Caki2 (cell line): ENCODE measurements at regions not wholly inside any gene's neighbourhood (a gene's known extent, or its start where the extent isn't known, plus 50 kb on each side); places are given as distances from the start of the nearest gene placed in this dataset.
"Not testable (repeated sequence)": the region's sequence is repeated elsewhere in the genome, so short reads cannot be mapped to it uniquely, and the experiment has no call there.

Source experiments
- DNase-seq: peaks from one replicate; pipeline ENCODE4 v3.0.0-alpha.2; 2015; ENCODE audit warnings: low read depth
- in situ Hi-C: cut with HindIII; loops from 2 replicates; pipeline ENCODE4 v1.10.0; 2016; ENCODE audit warnings: low sequenced_read_pairs, low pct_unique_long_range_greater_than_20kb, mixed read lengths

- no peak for DNase-seq
- in situ Hi-C loops: no loop called here
Observed at GRCh38 chr3:162555761-162556160, 1059.2 kb downstream of the OTOL1 start.

- DNase-seq: no peak
- in situ Hi-C loops: no loop called here
Observed at GRCh38 chr3:162558016-162558415, 1061.4 kb downstream of the OTOL1 start.

- in situ Hi-C loops: no loop called here
- DNase-seq: no peak
Observed at GRCh38 chr3:162568706-162569105, 1072.1 kb downstream of the OTOL1 start.

DNA sequence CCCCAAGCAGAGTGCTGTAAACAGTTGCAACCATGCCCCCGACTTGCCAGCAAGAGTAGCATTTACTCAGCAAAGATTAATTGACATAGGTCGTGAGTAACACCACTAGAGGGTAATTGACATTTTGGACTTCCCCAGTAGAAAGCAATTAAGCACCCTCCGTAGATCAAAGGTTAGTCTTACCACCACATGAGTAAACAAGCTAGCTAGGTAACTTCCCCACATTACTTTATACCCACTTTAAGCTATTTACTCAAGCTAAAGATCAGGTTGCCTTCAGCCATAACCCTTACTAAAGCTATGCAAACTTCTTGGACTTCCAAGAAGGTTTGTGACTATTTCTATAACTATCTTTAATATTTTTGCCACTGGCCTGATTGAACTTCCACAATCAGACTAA is 1072.7 kb downstream of the OTOL1 start:
- no peak for DNase-seq
- in situ Hi-C loops: no loop called here

GRCh38 chr3:162584986-162585385 is 1088.4 kb downstream of the OTOL1 start:
- DNase-seq: no peak
- in situ Hi-C loops: no loop called here

- in situ Hi-C loops: no loop called here
- peak; percentile 15 for DNase-seq
Observed at GRCh38 chr3:162586591-162586990, 1090.0 kb downstream of the OTOL1 start.

DNA sequence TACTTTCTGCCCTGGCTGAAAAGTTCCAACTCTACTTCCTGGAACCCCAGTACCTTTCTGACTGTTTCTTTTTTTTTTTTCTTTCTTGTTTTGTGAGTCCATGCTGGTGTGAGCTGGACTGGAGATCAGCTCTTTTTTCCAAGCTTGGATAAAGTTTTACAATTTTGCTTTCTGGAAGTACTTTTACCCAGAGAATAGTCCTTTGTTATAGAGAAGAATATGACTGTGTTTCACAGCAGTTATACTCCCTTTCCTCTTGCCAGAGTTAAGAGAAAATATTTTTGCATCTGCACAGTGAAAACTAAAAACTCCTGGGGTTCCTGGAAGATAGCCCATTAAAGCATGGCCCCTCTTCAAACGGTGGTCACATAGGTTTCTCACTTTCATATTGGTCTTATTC is 1100.6 kb downstream of the OTOL1 start:
- in situ Hi-C loops: no loop called here
- DNase-seq: no peak

DNA sequence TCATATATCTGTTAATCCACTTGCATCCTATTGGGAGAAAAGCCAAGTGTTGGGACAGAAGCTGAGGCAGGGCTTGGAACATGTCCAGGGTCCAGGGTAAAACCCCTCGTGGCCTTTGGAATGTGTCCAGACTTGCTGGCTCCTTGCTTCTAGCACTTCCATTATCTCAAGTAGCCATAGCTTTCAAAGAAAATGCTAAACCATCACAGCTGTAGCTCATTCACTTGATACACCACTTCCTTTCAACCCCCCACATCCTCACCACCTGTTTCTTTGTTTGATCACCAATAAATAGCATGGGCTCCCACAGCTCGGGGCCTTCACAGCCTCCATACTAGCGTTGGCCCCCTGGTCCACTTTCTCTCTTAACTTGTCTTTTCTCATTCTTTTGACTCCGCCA is 1101.9 kb downstream of the OTOL1 start:
- DNase-seq, in situ Hi-C loops: not testable (repeated sequence)

DNA sequence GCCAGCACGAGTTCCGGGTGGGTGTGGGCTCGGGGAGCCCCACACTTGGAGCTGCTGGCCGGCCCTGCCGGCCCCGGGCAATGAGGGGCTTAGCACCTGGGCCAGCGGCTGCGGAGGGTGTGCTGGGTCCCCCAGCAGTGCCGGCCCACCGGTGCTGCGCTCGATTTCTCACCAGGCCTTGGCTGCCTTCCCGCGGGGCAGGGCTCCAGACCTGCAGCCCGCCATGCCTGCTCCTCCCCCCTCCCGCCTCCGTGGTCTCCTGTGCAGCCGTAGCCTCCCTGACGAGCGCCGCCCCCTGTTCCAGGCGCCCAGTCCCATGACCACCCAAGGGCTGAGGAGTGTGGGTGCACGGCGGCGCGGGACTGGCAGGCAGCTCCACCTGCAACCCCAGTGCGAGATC is 1103.1 kb downstream of the OTOL1 start:
- not testable (repeated sequence) for DNase-seq

GRCh38 chr3:162601101-162601670 is 1104.6 kb downstream of the OTOL1 start:
- in situ Hi-C loops: no loop called here
- DNase-seq: peak; percentile 72

More for the DNA sequence above, 1103.1 kb downstream of the OTOL1 start:
- in situ Hi-C loops: not testable (repeated sequence)

DNA sequence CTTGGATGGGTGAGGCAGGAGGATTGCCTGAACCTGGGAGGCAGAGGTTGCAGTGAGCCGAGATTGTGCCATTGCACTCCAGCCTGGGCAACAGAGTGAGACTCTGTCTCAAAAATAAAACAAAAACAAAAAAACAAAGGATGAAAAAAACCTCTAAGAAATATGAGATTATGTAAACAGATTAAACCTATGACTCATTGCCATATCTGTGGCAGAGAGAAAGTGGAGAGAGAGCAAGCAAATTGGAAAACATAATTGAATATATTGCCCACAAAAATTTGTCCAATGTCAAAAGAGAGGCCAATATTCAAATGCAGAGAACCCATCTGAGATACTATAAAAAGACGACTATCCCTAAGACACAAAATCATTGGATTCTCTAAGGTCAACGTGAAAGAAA is 1106.0 kb downstream of the OTOL1 start:
- DNase-seq: peak; percentile 41
- in situ Hi-C loops: no loop called here

GRCh38 chr3:162605651-162606204 is 1109.1 kb downstream of the OTOL1 start:
- no peak for DNase-seq
- in situ Hi-C loops: no loop called here

- DNase-seq: no peak
- in situ Hi-C loops: no loop called here
Observed at GRCh38 chr3:162610261-162610660, 1113.7 kb downstream of the OTOL1 start.

GRCh38 chr3:162612991-162613390 is 1116.4 kb downstream of the OTOL1 start:
- no peak for DNase-seq
- in situ Hi-C loops: no loop called here

DNA sequence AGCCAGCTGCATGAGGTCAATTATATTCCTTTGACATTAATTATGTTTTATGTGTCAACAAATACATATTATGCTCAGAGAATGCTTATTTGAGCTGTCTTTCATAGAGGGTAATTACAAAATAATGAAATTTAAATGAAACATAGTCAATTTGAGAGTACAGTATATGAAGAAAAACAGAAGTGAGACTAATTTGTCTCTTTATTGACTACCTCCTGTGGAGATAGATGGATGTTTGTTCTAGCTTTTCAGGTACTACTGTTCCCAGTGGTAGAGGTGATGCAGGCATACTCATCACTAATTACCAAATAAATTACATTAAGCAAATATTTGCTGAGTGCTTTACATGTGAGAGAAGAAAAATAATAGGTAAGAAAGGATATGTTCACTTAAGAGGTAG is 1129.6 kb downstream of the OTOL1 start:
- in situ Hi-C loops: no loop called here
- no peak for DNase-seq

GRCh38 chr3:162628531-162628930 is 1131.9 kb downstream of the OTOL1 start:
- in situ Hi-C loops: no loop called here
- DNase-seq: no peak

GRCh38 chr3:162629372-162629771 is 1132.8 kb downstream of the OTOL1 start:
- in situ Hi-C loops: no loop called here
- DNase-seq: no peak

- DNase-seq: peak; percentile 33
Observed at GRCh38 chr3:162632672-162633071, 1136.1 kb downstream of the OTOL1 start.

DNA sequence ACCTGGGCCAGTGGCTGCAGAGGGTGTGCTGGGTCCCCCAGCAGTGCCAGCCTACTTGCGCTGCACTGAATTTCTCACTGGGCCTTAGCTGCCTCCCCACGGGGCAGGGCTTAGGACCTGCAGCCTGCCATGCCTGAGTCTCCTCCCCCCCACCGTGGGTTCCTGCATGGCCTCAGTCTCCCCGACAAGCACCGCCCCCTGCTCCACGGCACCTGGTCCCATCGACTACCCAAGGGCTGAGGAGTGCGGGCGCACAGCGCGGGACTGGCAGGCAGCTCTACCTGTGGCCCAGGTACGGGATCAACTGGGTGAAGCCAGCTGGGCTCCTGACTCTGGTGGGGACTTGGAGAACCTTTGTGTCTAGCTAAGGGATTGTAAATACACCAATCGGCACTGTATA is 1143.6 kb downstream of the OTOL1 start:
- in situ Hi-C loops, DNase-seq: not testable (repeated sequence)

More at GRCh38 chr3:162632672-162633071, 1136.1 kb downstream of the OTOL1 start:
- in situ Hi-C loops: no loop called here

- no peak for DNase-seq
- in situ Hi-C loops: no loop called here
Observed at GRCh38 chr3:162641317-162641716, 1144.7 kb downstream of the OTOL1 start.
